ENCODE measurements at regions not wholly inside any gene's neighbourhood (a gene's known extent, or its start where the extent isn't known, plus 50 kb on each side); places are given as distances from the start of the nearest gene placed in this dataset.

GRCh38 chr21:22791376-22791775, 1793.2 kb downstream of the NCAM2 start:
- no peak for TF ChIP-seq CTCF (conservative IDR thresholded peaks at IDR 0.05)
- no peak for TF ChIP-seq EZH2 (IDR thresholded peaks at IDR 0.05; ENCODE audit: low read depth)
